ENCODE measurements at regions not wholly inside any gene's neighbourhood (a gene's known extent, or its start where the extent isn't known, plus 50 kb on each side); places are given as distances from the start of the nearest gene placed in this dataset.

DNA sequence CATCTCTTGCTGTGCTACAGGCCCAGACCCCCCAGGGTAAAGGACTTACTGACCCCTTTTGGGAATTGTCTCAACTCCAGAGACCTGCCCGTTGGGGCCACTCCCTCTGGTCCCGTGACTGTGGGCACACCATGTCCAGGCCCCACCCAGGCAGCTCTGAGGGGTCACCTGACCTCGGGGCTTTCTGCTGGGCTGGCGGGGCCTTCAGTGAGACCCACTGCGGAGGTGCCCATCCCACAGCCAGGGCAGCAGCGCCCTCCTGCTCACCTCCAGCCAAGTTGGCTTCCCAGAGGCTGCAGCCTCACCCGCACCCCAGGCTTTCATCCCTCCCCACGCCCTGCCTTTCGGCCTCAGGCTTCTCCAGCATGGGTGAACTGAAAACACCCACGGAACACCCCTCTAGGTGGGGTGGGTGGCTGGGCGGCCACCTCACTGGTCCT lies 147.2 kb downstream of the DNAJB6 start:
- DNase-seq (ENCODE audit: low read depth in 2 of 2) = no peak
- Histone ChIP-seq H3K27ac (ENCODE audit: insufficient read depth, low read length) (no peak overlapping the region), H3K9me3 (ENCODE audit: control insufficient read depth, insufficient read depth, low read depth, low read length) (peaks cover 3% of the 10 kb centered on the region), H3K4me1 (ENCODE audit: control insufficient read depth, extremely low read depth, insufficient read depth, low read length) (no peaks in the 10 kb centered on the region), H4K20me1 (ENCODE audit: control insufficient read depth, extremely low read depth, insufficient read depth, low read length) (no peaks in the 10 kb centered on the region), H3K9ac (ENCODE audit: insufficient read depth, low read length) (no peak overlapping the region), H2AFZ (ENCODE audit: low read length) (no peak overlapping the region), H3K79me2 (ENCODE audit: control insufficient read depth, insufficient read depth, low read length) (no peaks in the 10 kb centered on the region), H3K27me3 (ENCODE audit: control insufficient read depth, insufficient read depth, low read length) (no peaks in the 10 kb centered on the region), H3K36me3 (ENCODE audit: control insufficient read depth, insufficient read depth, low read length) (no peaks in the 10 kb centered on the region), H3K4me3 (replicated peaks in 1 of 4; ENCODE audit: control extremely low read depth in 1 of 4, insufficient read depth in 1 of 4, low read depth in 3 of 4, low read length in 4 of 4) (no peak overlapping the region), H3K4me2 (ENCODE audit: extremely low read depth, insufficient read depth, low read length) (no peak overlapping the region)
- no peak for TF ChIP-seq EZH2 (IDR thresholded peaks at IDR 0.05; ENCODE audit: low read length, missing control alignments)
- TF ChIP-seq, protein P1, sequence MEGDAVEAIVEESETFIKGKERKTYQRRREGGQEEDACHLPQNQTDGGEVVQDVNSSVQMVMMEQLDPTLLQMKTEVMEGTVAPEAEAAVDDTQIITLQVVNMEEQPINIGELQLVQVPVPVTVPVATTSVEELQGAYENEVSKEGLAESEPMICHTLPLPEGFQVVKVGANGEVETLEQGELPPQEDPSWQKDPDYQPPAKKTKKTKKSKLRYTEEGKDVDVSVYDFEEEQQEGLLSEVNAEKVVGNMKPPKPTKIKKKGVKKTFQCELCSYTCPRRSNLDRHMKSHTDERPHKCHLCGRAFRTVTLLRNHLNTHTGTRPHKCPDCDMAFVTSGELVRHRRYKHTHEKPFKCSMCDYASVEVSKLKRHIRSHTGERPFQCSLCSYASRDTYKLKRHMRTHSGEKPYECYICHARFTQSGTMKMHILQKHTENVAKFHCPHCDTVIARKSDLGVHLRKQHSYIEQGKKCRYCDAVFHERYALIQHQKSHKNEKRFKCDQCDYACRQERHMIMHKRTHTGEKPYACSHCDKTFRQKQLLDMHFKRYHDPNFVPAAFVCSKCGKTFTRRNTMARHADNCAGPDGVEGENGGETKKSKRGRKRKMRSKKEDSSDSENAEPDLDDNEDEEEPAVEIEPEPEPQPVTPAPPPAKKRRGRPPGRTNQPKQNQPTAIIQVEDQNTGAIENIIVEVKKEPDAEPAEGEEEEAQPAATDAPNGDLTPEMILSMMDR (conservative IDR thresholded peaks at IDR 0.05 in 1 of 2, IDR thresholded peaks at IDR 0.05 in 1 of 2; ENCODE audit: low read depth in 1 of 2, low read length in 2 of 2) = no peak

- TF ChIP-seq, protein P1 (conservative IDR thresholded peaks at IDR 0.05 in 1 of 2, IDR thresholded peaks at IDR 0.05 in 1 of 2; ENCODE audit: low read depth in 1 of 2, low read length in 2 of 2) = no peak
- TF ChIP-seq EZH2 (IDR thresholded peaks at IDR 0.05; ENCODE audit: low read length, missing control alignments) = no peak
- H2AFZ ChIP-seq (ENCODE audit: low read length) = no peak overlapping the region
These were observed 147.7 kb downstream of the DNAJB6 start for GRCh38 chr7:157484411-157485081.

GRCh38 chr7:157485361-157485831 lies 148.6 kb downstream of the DNAJB6 start:
- Histone ChIP-seq H3K9me3 (ENCODE audit: control insufficient read depth, insufficient read depth, low read depth, low read length) (peaks cover 3% of the 10 kb centered on the region), H3K27ac (ENCODE audit: insufficient read depth, low read length) (no peak overlapping the region), H3K4me3 (replicated peaks in 1 of 4; ENCODE audit: control extremely low read depth in 1 of 4, insufficient read depth in 1 of 4, low read depth in 3 of 4, low read length in 4 of 4) (no peak overlapping the region), H3K4me2 (ENCODE audit: extremely low read depth, insufficient read depth, low read length) (no peak overlapping the region), H3K9ac (ENCODE audit: insufficient read depth, low read length) (no peak overlapping the region), H3K36me3 (ENCODE audit: control insufficient read depth, insufficient read depth, low read length) (no peaks in the 10 kb centered on the region), H3K4me1 (ENCODE audit: control insufficient read depth, extremely low read depth, insufficient read depth, low read length) (no peaks in the 10 kb centered on the region), H3K27me3 (ENCODE audit: control insufficient read depth, insufficient read depth, low read length) (no peaks in the 10 kb centered on the region), H3K79me2 (ENCODE audit: control insufficient read depth, insufficient read depth, low read length) (no peaks in the 10 kb centered on the region), H4K20me1 (ENCODE audit: control insufficient read depth, extremely low read depth, insufficient read depth, low read length) (no peaks in the 10 kb centered on the region), H2AFZ (ENCODE audit: low read length) (no peak overlapping the region)
- DNase-seq (ENCODE audit: low read depth in 2 of 2) = no peak
- TF ChIP-seq, protein P1 (conservative IDR thresholded peaks at IDR 0.05 in 1 of 2, IDR thresholded peaks at IDR 0.05 in 1 of 2; ENCODE audit: low read depth in 1 of 2, low read length in 2 of 2) = no peak
- no peak for TF ChIP-seq EZH2 (IDR thresholded peaks at IDR 0.05; ENCODE audit: low read length, missing control alignments)

More at GRCh38 chr7:157484411-157485081, 147.7 kb downstream of the DNAJB6 start:
- H3K9ac ChIP-seq (ENCODE audit: insufficient read depth, low read length) = no peak overlapping the region
- H3K36me3 ChIP-seq (ENCODE audit: control insufficient read depth, insufficient read depth, low read length) = no peaks in the 10 kb centered on the region
- H3K4me3 ChIP-seq (replicated peaks in 1 of 4; ENCODE audit: control extremely low read depth in 1 of 4, insufficient read depth in 1 of 4, low read depth in 3 of 4, low read length in 4 of 4) = no peak overlapping the region
- no peak overlapping the region for H3K4me2 ChIP-seq (ENCODE audit: extremely low read depth, insufficient read depth, low read length)
- no peaks in the 10 kb centered on the region for H3K27me3 ChIP-seq (ENCODE audit: control insufficient read depth, insufficient read depth, low read length)
- no peaks in the 10 kb centered on the region for H4K20me1 ChIP-seq (ENCODE audit: control insufficient read depth, extremely low read depth, insufficient read depth, low read length)
- no peaks in the 10 kb centered on the region for H3K4me1 ChIP-seq (ENCODE audit: control insufficient read depth, extremely low read depth, insufficient read depth, low read length)
- H3K79me2 ChIP-seq (ENCODE audit: control insufficient read depth, insufficient read depth, low read length) = no peaks in the 10 kb centered on the region
- peaks cover 3% of the 10 kb centered on the region for H3K9me3 ChIP-seq (ENCODE audit: control insufficient read depth, insufficient read depth, low read depth, low read length)
- no peak overlapping the region for H3K27ac ChIP-seq (ENCODE audit: insufficient read depth, low read length)
- no peak for DNase-seq (ENCODE audit: low read depth in 2 of 2)
